ENCODE measurements at regions not wholly inside any gene's neighbourhood (a gene's known extent, or its start where the extent isn't known, plus 50 kb on each side); places are given as distances from the start of the nearest gene placed in this dataset.

DNA sequence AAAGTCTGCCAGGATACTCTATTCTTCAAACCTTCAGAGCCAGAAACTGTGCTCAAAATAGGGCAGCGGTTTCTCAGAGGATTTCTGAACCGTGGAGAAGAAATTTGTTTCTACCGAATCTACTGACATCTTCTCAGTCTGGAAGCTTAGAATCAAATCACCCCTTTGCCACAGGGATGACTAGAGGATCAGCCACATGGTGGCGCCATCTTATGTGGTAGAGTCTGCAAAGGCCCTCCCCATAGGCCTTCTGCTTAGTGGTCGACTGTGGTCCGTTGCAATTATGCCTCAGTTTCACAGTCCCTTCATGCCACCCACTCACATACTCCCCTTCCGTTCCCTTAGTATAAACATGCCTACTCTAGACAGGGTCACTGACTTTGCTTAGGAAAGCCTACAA is 680.7 kb upstream of the SPANXN1 start:
- no peak for TF ChIP-seq POLR2A (IDR thresholded peaks at IDR 0.05)
- TF ChIP-seq, protein P1, sequence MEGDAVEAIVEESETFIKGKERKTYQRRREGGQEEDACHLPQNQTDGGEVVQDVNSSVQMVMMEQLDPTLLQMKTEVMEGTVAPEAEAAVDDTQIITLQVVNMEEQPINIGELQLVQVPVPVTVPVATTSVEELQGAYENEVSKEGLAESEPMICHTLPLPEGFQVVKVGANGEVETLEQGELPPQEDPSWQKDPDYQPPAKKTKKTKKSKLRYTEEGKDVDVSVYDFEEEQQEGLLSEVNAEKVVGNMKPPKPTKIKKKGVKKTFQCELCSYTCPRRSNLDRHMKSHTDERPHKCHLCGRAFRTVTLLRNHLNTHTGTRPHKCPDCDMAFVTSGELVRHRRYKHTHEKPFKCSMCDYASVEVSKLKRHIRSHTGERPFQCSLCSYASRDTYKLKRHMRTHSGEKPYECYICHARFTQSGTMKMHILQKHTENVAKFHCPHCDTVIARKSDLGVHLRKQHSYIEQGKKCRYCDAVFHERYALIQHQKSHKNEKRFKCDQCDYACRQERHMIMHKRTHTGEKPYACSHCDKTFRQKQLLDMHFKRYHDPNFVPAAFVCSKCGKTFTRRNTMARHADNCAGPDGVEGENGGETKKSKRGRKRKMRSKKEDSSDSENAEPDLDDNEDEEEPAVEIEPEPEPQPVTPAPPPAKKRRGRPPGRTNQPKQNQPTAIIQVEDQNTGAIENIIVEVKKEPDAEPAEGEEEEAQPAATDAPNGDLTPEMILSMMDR (IDR thresholded peaks at IDR 0.05), result no peak
